ENCODE measurements at regions not wholly inside any gene's neighbourhood (a gene's known extent, or its start where the extent isn't known, plus 50 kb on each side); places are given as distances from the start of the nearest gene placed in this dataset.

- no peak for TF ChIP-seq CTCF (IDR thresholded peaks at IDR 0.05; ENCODE audit: borderline replicate concordance, extremely low read depth, low read length, poor library complexity, severe bottlenecking)
- TF ChIP-seq EZH2 (IDR thresholded peaks at IDR 0.05; ENCODE audit: borderline replicate concordance, low read depth, low read length, severe bottlenecking) = no peak
Measured at GRCh38 chr6:26213334-26214075, 126.3 kb downstream of the HFE start.
